ENCODE measurements at regions not wholly inside any gene's neighbourhood (a gene's known extent, or its start where the extent isn't known, plus 50 kb on each side); places are given as distances from the start of the nearest gene placed in this dataset.

- no peak for DNase-seq (ENCODE audit: low read depth)
- no peak for TF ChIP-seq CTCF (IDR thresholded peaks at IDR 0.05; ENCODE audit: insufficient read depth, low read depth, low read length, missing control alignments)
- H3K4me3 ChIP-seq (ENCODE audit: low read length) = no peak overlapping the region
These were observed 233.9 kb downstream of the ERMARD start for GRCh38 chr6:169985121-169986015.

GRCh38 chr6:169984181-169985120, 233.0 kb downstream of the ERMARD start:
- no peak overlapping the region for H3K4me3 ChIP-seq (ENCODE audit: low read length)
- TF ChIP-seq CTCF (IDR thresholded peaks at IDR 0.05; ENCODE audit: insufficient read depth, low read depth, low read length, missing control alignments) = no peak
- DNase-seq (ENCODE audit: low read depth) = no peak

GRCh38 chr6:169983651-169984050, 232.2 kb downstream of the ERMARD start:
- no peak for DNase-seq (ENCODE audit: low read depth)
- H3K4me3 ChIP-seq (ENCODE audit: low read length) = no peak overlapping the region
- TF ChIP-seq CTCF (IDR thresholded peaks at IDR 0.05; ENCODE audit: insufficient read depth, low read depth, low read length, missing control alignments) = no peak

GRCh38 chr6:169982461-169983386, 231.3 kb downstream of the ERMARD start:
- no peak for DNase-seq (ENCODE audit: low read depth)
- no peak overlapping the region for H3K4me3 ChIP-seq (ENCODE audit: low read length)
- TF ChIP-seq CTCF (IDR thresholded peaks at IDR 0.05; ENCODE audit: insufficient read depth, low read depth, low read length, missing control alignments) = no peak

- H3K4me3 ChIP-seq (ENCODE audit: low read length) = no peak overlapping the region
- DNase-seq (ENCODE audit: low read depth) = no peak
- TF ChIP-seq CTCF (IDR thresholded peaks at IDR 0.05; ENCODE audit: insufficient read depth, low read depth, low read length, missing control alignments) = no peak
These were observed 230.5 kb downstream of the ERMARD start for GRCh38 chr6:169981969-169982368.

DNA sequence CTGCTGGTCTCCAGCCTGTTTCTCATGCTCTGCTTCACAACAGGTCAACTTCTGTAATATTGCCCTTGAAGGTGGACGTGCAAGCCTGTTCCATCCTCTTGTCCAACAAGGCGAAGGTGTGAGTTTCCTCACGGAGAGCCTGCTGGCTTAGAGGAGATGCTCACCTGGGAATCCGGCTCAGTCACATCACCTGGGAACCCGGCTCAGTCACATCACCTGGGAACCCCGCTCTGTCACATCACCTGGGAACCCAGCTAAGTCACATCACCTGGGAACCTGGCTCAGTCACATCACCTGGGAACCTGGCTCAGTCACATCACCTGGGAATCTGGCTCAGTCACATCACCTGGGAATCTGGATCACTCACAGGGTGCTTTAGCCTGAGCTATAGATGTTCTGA, 230.1 kb downstream of the ERMARD start:
- no peak for TF ChIP-seq CTCF (IDR thresholded peaks at IDR 0.05; ENCODE audit: insufficient read depth, low read depth, low read length, missing control alignments)
- no peak for DNase-seq (ENCODE audit: low read depth)
- H3K4me3 ChIP-seq (ENCODE audit: low read length) = no peak overlapping the region

Measured in epithelial cell of esophagus (primary cell).